ENCODE measurements at regions not wholly inside any gene's neighbourhood (a gene's known extent, or its start where the extent isn't known, plus 50 kb on each side); places are given as distances from the start of the nearest gene placed in this dataset.

DNA sequence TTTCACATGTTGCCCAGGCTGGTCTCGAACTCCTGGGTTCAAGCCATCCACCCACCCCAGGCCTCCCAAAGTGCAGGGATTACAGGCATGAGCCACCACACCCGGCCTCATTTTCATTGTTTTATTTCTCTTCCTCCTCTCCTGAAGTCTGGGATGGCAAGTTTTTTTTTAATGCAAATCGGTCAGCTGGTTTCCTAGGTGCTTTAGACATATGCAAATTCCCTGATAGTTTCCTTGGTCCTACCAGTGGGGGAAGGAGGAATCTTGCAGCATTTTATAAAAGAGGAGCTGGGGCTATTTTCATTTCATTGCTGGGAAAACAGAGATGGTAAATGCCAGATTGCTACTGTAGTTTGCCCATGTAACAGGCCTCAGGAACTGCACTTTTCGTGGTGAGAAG is 179.4 kb downstream of the ACTL7B start:
- TF ChIP-seq, protein P1, sequence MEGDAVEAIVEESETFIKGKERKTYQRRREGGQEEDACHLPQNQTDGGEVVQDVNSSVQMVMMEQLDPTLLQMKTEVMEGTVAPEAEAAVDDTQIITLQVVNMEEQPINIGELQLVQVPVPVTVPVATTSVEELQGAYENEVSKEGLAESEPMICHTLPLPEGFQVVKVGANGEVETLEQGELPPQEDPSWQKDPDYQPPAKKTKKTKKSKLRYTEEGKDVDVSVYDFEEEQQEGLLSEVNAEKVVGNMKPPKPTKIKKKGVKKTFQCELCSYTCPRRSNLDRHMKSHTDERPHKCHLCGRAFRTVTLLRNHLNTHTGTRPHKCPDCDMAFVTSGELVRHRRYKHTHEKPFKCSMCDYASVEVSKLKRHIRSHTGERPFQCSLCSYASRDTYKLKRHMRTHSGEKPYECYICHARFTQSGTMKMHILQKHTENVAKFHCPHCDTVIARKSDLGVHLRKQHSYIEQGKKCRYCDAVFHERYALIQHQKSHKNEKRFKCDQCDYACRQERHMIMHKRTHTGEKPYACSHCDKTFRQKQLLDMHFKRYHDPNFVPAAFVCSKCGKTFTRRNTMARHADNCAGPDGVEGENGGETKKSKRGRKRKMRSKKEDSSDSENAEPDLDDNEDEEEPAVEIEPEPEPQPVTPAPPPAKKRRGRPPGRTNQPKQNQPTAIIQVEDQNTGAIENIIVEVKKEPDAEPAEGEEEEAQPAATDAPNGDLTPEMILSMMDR (IDR thresholded peaks at IDR 0.05) = no peak
- TF ChIP-seq POLR2A (IDR thresholded peaks at IDR 0.05) = no peak

Data from right lobe of liver (tissue), 4 donors.